K562 (cell line): ENCODE measurements at regions not wholly inside any gene's neighbourhood (a gene's known extent, or its start where the extent isn't known, plus 50 kb on each side); places are given as distances from the start of the nearest gene placed in this dataset.

Source experiments
- ATAC-seq: fragments of 200-7000 bp; cut with Tn5 transposase; 3 replicates; pipeline ENCODE4 v1.9.1; 2020; ENCODE audit warnings: moderate library complexity
- BruUV-seq: library from RNA; stranded (reverse); fragments of 400-500 nt; replicated peaks from 2 replicates; lab custom pipeline; 2021; lab: Mats Ljungman, UMichigan
- CTCF ChIA-PET: fragments of 300-600 bp; formaldehyde crosslinking; extraction: SDS; loops from one replicate; lab custom pipeline; 2021; ENCODE audit warnings: low intra/inter-chr PET ratio; lab: Yijun Ruan, JAX
- POLR2A ChIA-PET: fragments of 300-600, 350-650 bp; sonication (Branson Sonifier 250); formaldehyde crosslinking; extraction: SDS; loops from one replicate; lab custom pipeline; 2021; ENCODE audit warnings: antibody characterized with exemption, inconsistent platforms; lab: Yijun Ruan, JAX
- DNase-seq, 4 experiments: peaks; one replicate each; pipeline versions ENCODE4 v3.0.0 to v3.0.0-alpha.2; 2011 to 2018; ENCODE audit warnings: low spot score in 3 of 4, mixed read lengths in 3 of 4; ENCODE audit errors: extremely low read depth in 1 of 4
- FAIRE-seq: peaks from 2 replicates; lab custom pipeline; 2011; peaks lifted over from hg19 to GRCh38; lab: Jason Lieb, UNC
- H2AFZ ChIP-seq: 2 replicates; pipeline ENCODE4 v1.6.0; 2011; ENCODE audit warnings: low read depth, low read length, control low read depth, inconsistent platforms
- H3K27ac ChIP-seq: fragments of 200-600 bp; 3 replicates; pipeline ENCODE4 v1.8.0; 2011; ENCODE audit warnings: low read depth, mild to moderate bottlenecking, control low read depth, inconsistent platforms, low read length, moderate library complexity, mixed read lengths; ENCODE audit errors: extremely low read depth
- H3K27me3 ChIP-seq, 2 experiments: fragments of 300-600 bp in 1 of 2; 2 replicates in 1 of 2; 3 replicates in 1 of 2; pipeline versions ENCODE4 v1.6.0 to v1.8.0; 2011; ENCODE audit warnings: inconsistent platforms in 2 of 2, low read length in 2 of 2, mild to moderate bottlenecking in 1 of 2, mixed read lengths in 1 of 2, moderate library complexity in 1 of 2; ENCODE audit not compliant: control insufficient read depth in 2 of 2, insufficient read depth in 2 of 2
- H3K36me3 ChIP-seq: fragments of 300-600 bp; 3 replicates; pipeline ENCODE4 v1.8.0; 2011; ENCODE audit warnings: mild to moderate bottlenecking, low read length, inconsistent platforms; ENCODE audit not compliant: control insufficient read depth, insufficient read depth
- H3K4me1 ChIP-seq, 2 experiments: fragments of 200-600 bp in 1 of 2; replicated peaks in 1 of 2; 2 replicates in 1 of 2; 3 replicates in 1 of 2; pipeline versions ENCODE4 v1.5.1 to v1.8.0; 2011; ENCODE audit warnings: inconsistent platforms in 2 of 2, low read length in 2 of 2, mild to moderate bottlenecking in 1 of 2, mixed read lengths in 1 of 2, moderate library complexity in 1 of 2; ENCODE audit not compliant: control insufficient read depth in 2 of 2, insufficient read depth in 2 of 2
- H3K4me2 ChIP-seq: 2 replicates; pipeline ENCODE4 v1.6.1; 2011; ENCODE audit warnings: low read length, control low read depth, inconsistent platforms, mixed read lengths; ENCODE audit not compliant: insufficient read depth
- H3K4me3 ChIP-seq: fragments of 200-600 bp; sonication (generic), shearing (Covaris generic); 2 replicates; pipeline ENCODE4 v1.5.1; 2016; ENCODE audit warnings: control low read depth, inconsistent platforms
- H3K79me2 ChIP-seq: fragments of 200-600 bp; 3 replicates; pipeline ENCODE4 v1.8.0; 2011; ENCODE audit warnings: low read length, inconsistent platforms; ENCODE audit not compliant: control insufficient read depth, insufficient read depth
- H3K9ac ChIP-seq, 2 experiments: 2 replicates each; pipeline versions ENCODE4 v1.6.0 to v1.6.1; 2011; ENCODE audit warnings: low read depth in 2 of 2, low read length in 2 of 2, control low read depth in 1 of 2, inconsistent platforms in 1 of 2, mild to moderate bottlenecking in 1 of 2, mixed read lengths in 1 of 2; ENCODE audit not compliant: insufficient read depth in 1 of 2
- H3K9me1 ChIP-seq: one replicate; pipeline ENCODE4 v1.6.0; 2011; ENCODE audit warnings: inconsistent platforms, mild to moderate bottlenecking, low read length, moderate library complexity; ENCODE audit not compliant: control insufficient read depth, insufficient read depth
- H3K9me3 ChIP-seq: replicated peaks from 2 replicates; pipeline ENCODE4 v1.5.1; 2011; ENCODE audit warnings: low read depth, low read length, inconsistent platforms; ENCODE audit not compliant: control insufficient read depth, insufficient read depth
- H4K20me1 ChIP-seq: replicated peaks from 2 replicates; pipeline ENCODE4 v1.6.1; 2011; ENCODE audit warnings: low read length, inconsistent platforms, mixed read lengths; ENCODE audit not compliant: control insufficient read depth, insufficient read depth
- CHD2 ChIP-seq: IDR thresholded peaks from 2 replicates; pipeline ENCODE4 v1.6.1; 2011; ENCODE audit warnings: low read depth, low read length
- KHSRP ChIP-seq: fragments of 450-650 bp; IDR thresholded peaks from 2 replicates; pipeline ENCODE4 v1.6.1; 2017
- KLF16 ChIP-seq: IDR thresholded peaks from 2 replicates; pipeline ENCODE4 v1.6.1; 2016; ENCODE audit warnings: antibody characterized with exemption
- LCOR ChIP-seq: sonication (generic); formaldehyde crosslinking; IDR thresholded peaks from 2 replicates; pipeline ENCODE4 v1.8.0; 2022; ENCODE audit warnings: mild to moderate bottlenecking, missing genetic modification reagents
- NR2C1 ChIP-seq, 2 experiments: fragments of 450-650 bp; IDR thresholded peaks; 2 replicates each; pipeline ENCODE4 v1.6.1; 2017; ENCODE audit warnings: mild to moderate bottlenecking in 2 of 2, antibody characterized with exemption in 1 of 2, inconsistent platforms in 1 of 2, missing compliant biosample characterization in 1 of 2, missing genetic modification characterization in 1 of 2
- RNF2 ChIP-seq: sonication (generic); IDR thresholded peaks from 2 replicates; pipeline ENCODE4 v1.6.1; 2016
- SMAD4 ChIP-seq: fragments of 250-450 bp; sonication (Bioruptor Pico); conservative IDR thresholded peaks from 2 replicates; pipeline ENCODE4 v1.8.0; 2021; ENCODE audit warnings: inconsistent platforms, mild to moderate bottlenecking, moderate library complexity
- SP1 ChIP-seq: sonication (generic); formaldehyde crosslinking; IDR thresholded peaks from 2 replicates; pipeline ENCODE4 v1.8.1; 2022; ENCODE audit warnings: mild to moderate bottlenecking, missing genetic modification reagents
- ZBTB1 ChIP-seq: sonication (generic); formaldehyde crosslinking; IDR thresholded peaks from 2 replicates; pipeline ENCODE4 v1.8.1; 2023; ENCODE audit warnings: missing genetic modification reagents, low read depth, mild to moderate bottlenecking, borderline replicate concordance
- ZNF146 ChIP-seq: IDR thresholded peaks from one replicate; pipeline ENCODE4 v1.6.1; 2018; ENCODE audit warnings: missing compliant biosample characterization; ENCODE audit not compliant: unreplicated experiment
- WGBS: fragments of 100-300 bp; shearing (Covaris generic); methylation state at CpG from one replicate; pipeline ENCODE4 v1.1.6; 2016; ENCODE audit warnings: low coverage, mixed read lengths; ENCODE audit not compliant: insufficient coverage; ENCODE audit errors: missing lambda C conversion rate; 5-methylcytosine and 5-hydroxymethylcytosine counted together
- in situ Hi-C: fragments of 300-500 bp; cut with MboI; formaldehyde crosslinking; loops from 4 replicates; pipeline ENCODE4 v1.15.0; 2018; ENCODE audit warnings: inconsistent platforms, mixed read lengths
- intact Hi-C: fragments of 100-400 bp; cut with micrococcal nuclease; formaldehyde crosslinking; loops from 2 replicates; pipeline ENCODE4 v1.14.2; 2022

- intact Hi-C loops: no loop called here
- Histone ChIP-seq H3K4me3 (no peak overlapping the region), H2AFZ (no peak overlapping the region), H3K9me1 (no peaks in the 10 kb centered on the region)
- DNase-seq: no peak
- WGBS: 40% methylated on average over 1 of the region's 1 CpG
- no peak for FAIRE-seq
- no TSS peak for BruUV-seq
- in situ Hi-C loops: no loop called here
- TF ChIP-seq ZBTB1 (CRISPR knock-in tag): no peak
- no peak for TF ChIP-seq SMAD4 (CRISPR knock-in tag)
- TF ChIP-seq CHD2: no peak
- TF ChIP-seq ZNF146 (CRISPR knock-in tag): no peak
- no peak for TF ChIP-seq SP1 (CRISPR knock-in tag)
- no peak for TF ChIP-seq KHSRP
- TF ChIP-seq RNF2: no peak
- no peak for TF ChIP-seq LCOR (CRISPR knock-in tag)
- no peak for TF ChIP-seq KLF16
- TF ChIP-seq NR2C1 (IDR thresholded peaks at IDR 0.05): no peak
- no peak for TF ChIP-seq NR2C1 (tag; IDR thresholded peaks at IDR 0.05)
- TF ChIP-seq, all 486 proteins: peak for 0
- ChIA-PET POLR2A (no interaction called here), CTCF (no interaction called here)
- Histone ChIP-seq H3K27ac (no peak overlapping the region), H4K20me1 (no peaks in the 10 kb centered on the region), H3K27me3 (no peaks in the 10 kb centered on the region), H3K4me1 (no peaks in the 10 kb centered on the region), H3K36me3 (no peaks in the 10 kb centered on the region), H3K79me2 (no peaks in the 10 kb centered on the region), H3K4me2 (no peak overlapping the region), H3K9ac (no peak overlapping the region), H3K9me3 (no peaks in the 10 kb centered on the region; the same call in 1 of the 2 replicates)
- no peak for ATAC-seq
Measured at GRCh38 chr4:19293080-19293479, 958.6 kb upstream of the SLIT2 start.
